SU-DHL-6 (cell line): ENCODE measurements at regions not wholly inside any gene's neighbourhood (a gene's known extent, or its start where the extent isn't known, plus 50 kb on each side); places are given as distances from the start of the nearest gene placed in this dataset.

ENCODE experiments used
- H2AFZ ChIP-seq: fragments of 200-600 bp; sonication (generic); 2 replicates; pipeline ENCODE4 v1.6.1; 2014; ENCODE audit warnings: low read depth, mild to moderate bottlenecking, moderate library complexity, mixed read lengths, antibody characterized with exemption, low read length; ENCODE audit not compliant: severe bottlenecking
- H3F3A ChIP-seq: fragments of 200-600 bp; shearing (Covaris generic); 2 replicates; pipeline ENCODE4 v1.6.0; 2016; ENCODE audit warnings: antibody characterized with exemption, mild to moderate bottlenecking; ENCODE audit not compliant: insufficient read depth
- H3K27ac ChIP-seq: fragments of 200-600 bp; sonication (generic); 2 replicates; pipeline ENCODE4 v1.5.1; 2016; ENCODE audit warnings: low read depth, mild to moderate bottlenecking, low read length, moderate library complexity, mixed read lengths
- H3K27me3 ChIP-seq: fragments of 200-600 bp; sonication (generic), shearing (Covaris generic); 2 replicates; pipeline ENCODE4 v1.6.0; 2014; ENCODE audit warnings: mild to moderate bottlenecking, low read length
- H3K36me3 ChIP-seq: fragments of 200-600 bp; sonication (generic); 2 replicates; pipeline ENCODE4 v1.6.1; 2014; ENCODE audit warnings: mild to moderate bottlenecking, low read length, mixed read lengths
- H3K4me2 ChIP-seq: fragments of 300-600, 200-600 bp; shearing (Covaris generic), sonication (generic); 2 replicates; pipeline ENCODE4 v1.6.0; 2014; ENCODE audit warnings: low read length, low read depth, mild to moderate bottlenecking; ENCODE audit not compliant: poor library complexity, severe bottlenecking
- H3K4me3 ChIP-seq: fragments of 200-600 bp; sonication (generic); 2 replicates; pipeline ENCODE4 v1.5.1; 2014; ENCODE audit warnings: antibody characterized with exemption, low read length, mild to moderate bottlenecking, mixed read lengths; ENCODE audit not compliant: insufficient read depth, poor library complexity, severe bottlenecking
- H3K79me2 ChIP-seq: fragments of 200-600 bp; sonication (generic); 2 replicates; pipeline ENCODE4 v1.6.1; 2014; ENCODE audit warnings: mild to moderate bottlenecking, low read length, moderate library complexity; ENCODE audit not compliant: insufficient read depth
- H3K9ac ChIP-seq: fragments of 200-600 bp; sonication (generic); 2 replicates; pipeline ENCODE4 v1.7.0; 2014; ENCODE audit warnings: mild to moderate bottlenecking, low read length
- H3K9me2 ChIP-seq: fragments of 200-600 bp; sonication (generic); replicated peaks from 2 replicates; pipeline ENCODE4 v1.6.1; 2014; ENCODE audit warnings: low read length; ENCODE audit not compliant: insufficient read depth
- H3K9me3 ChIP-seq: fragments of 200-600 bp; sonication (generic); 2 replicates; pipeline ENCODE4 v1.6.1; 2014; ENCODE audit warnings: low read length, mixed read lengths; ENCODE audit not compliant: insufficient read depth
- H4K20me1 ChIP-seq: fragments of 200-600 bp; sonication (generic); 2 replicates; pipeline ENCODE4 v1.6.1; 2014; ENCODE audit warnings: low read depth, mild to moderate bottlenecking, antibody characterized with exemption, low read length, moderate library complexity, mixed read lengths
- CTCF ChIP-seq: fragments of 200-600 bp; sonication (generic); IDR thresholded peaks from one replicate; pipeline ENCODE4 v1.5.1; 2017; ENCODE audit warnings: antibody characterized with exemption, mild to moderate bottlenecking, low read length, moderate library complexity; ENCODE audit not compliant: insufficient read depth, poor library complexity, severe bottlenecking
- EZH2phosphoT487 ChIP-seq: fragments of 200-600 bp; sonication (generic), shearing (Covaris generic); conservative IDR thresholded peaks from 2 replicates; pipeline ENCODE4 v1.6.1; 2018; ENCODE audit warnings: mild to moderate bottlenecking, antibody characterized with exemption, low read length, moderate library complexity, mixed read lengths

- Histone ChIP-seq H3K4me3 (no peak overlapping the region), H3F3A (no peaks in the 10 kb centered on the region), H3K9me2 (no peaks in the 10 kb centered on the region), H3K27me3 (no peaks in the 10 kb centered on the region), H3K9me3 (no peaks in the 10 kb centered on the region), H3K4me2 (no peak overlapping the region), H4K20me1 (no peaks in the 10 kb centered on the region), H3K79me2 (no peaks in the 10 kb centered on the region), H3K36me3 (no peaks in the 10 kb centered on the region), H2AFZ (no peak overlapping the region), H3K9ac (no peak overlapping the region), H3K27ac (no peak overlapping the region)
- TF ChIP-seq CTCF = no peak
- no peak for TF ChIP-seq EZH2phosphoT487
Observed at GRCh38 chr3:73687106-73688004, 62.6 kb upstream of the PDZRN3 start.

GRCh38 chr3:73685061-73685460 lies 60.3 kb upstream of the PDZRN3 start:
- Histone ChIP-seq H3K79me2 (no peaks in the 10 kb centered on the region), H4K20me1 (no peaks in the 10 kb centered on the region), H3K4me2 (no peak overlapping the region), H3K9me3 (no peaks in the 10 kb centered on the region), H3K4me3 (no peak overlapping the region), H3K36me3 (no peaks in the 10 kb centered on the region), H3F3A (no peaks in the 10 kb centered on the region), H3K27ac (no peak overlapping the region), H3K27me3 (no peaks in the 10 kb centered on the region), H3K9me2 (no peaks in the 10 kb centered on the region), H3K9ac (no peak overlapping the region), H2AFZ (no peak overlapping the region)
- no peak for TF ChIP-seq CTCF
- no peak for TF ChIP-seq EZH2phosphoT487

- no peaks in the 10 kb centered on the region for H3K79me2 ChIP-seq
- no peak overlapping the region for H3K4me2 ChIP-seq
- H4K20me1 ChIP-seq = no peaks in the 10 kb centered on the region
- no peaks in the 10 kb centered on the region for H3K36me3 ChIP-seq
- no peak overlapping the region for H3K27ac ChIP-seq
- no peaks in the 10 kb centered on the region for H3K27me3 ChIP-seq
- H2AFZ ChIP-seq = no peak overlapping the region
- no peaks in the 10 kb centered on the region for H3F3A ChIP-seq
- no peaks in the 10 kb centered on the region for H3K9me3 ChIP-seq
- no peak for TF ChIP-seq CTCF
- TF ChIP-seq EZH2phosphoT487 = no peak
- H3K4me3 ChIP-seq = no peak overlapping the region
- H3K9ac ChIP-seq = no peak overlapping the region
- no peaks in the 10 kb centered on the region for H3K9me2 ChIP-seq
Observed at GRCh38 chr3:73683706-73684105, 59.0 kb upstream of the PDZRN3 start.
